ENCODE measurements at regions not wholly inside any gene's neighbourhood (a gene's known extent, or its start where the extent isn't known, plus 50 kb on each side); places are given as distances from the start of the nearest gene placed in this dataset.

DNA sequence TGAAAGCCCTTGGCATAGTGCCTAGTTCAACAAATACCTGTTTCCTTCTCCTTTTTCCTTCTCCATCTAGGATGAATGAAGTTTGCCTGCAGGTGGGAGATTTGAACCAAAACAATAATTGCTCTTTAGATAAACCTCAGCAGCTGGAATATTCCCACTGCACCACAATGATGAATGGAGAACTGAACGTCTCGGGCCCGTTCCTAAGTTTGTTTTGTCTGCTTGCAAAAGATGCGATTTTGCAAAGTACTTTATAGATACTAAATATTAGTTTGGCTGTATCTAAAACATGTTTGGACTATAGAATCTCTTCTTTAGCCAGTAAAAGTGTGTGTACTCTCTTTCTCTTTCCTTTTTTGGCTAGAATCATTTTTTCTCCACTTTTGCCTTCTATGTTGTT, 75.8 kb upstream of the BMPER start:
- intact Hi-C loops (cut with DNase I), result no loop called here
- no peak for DNase-seq (ENCODE audit: low spot score)

DNA sequence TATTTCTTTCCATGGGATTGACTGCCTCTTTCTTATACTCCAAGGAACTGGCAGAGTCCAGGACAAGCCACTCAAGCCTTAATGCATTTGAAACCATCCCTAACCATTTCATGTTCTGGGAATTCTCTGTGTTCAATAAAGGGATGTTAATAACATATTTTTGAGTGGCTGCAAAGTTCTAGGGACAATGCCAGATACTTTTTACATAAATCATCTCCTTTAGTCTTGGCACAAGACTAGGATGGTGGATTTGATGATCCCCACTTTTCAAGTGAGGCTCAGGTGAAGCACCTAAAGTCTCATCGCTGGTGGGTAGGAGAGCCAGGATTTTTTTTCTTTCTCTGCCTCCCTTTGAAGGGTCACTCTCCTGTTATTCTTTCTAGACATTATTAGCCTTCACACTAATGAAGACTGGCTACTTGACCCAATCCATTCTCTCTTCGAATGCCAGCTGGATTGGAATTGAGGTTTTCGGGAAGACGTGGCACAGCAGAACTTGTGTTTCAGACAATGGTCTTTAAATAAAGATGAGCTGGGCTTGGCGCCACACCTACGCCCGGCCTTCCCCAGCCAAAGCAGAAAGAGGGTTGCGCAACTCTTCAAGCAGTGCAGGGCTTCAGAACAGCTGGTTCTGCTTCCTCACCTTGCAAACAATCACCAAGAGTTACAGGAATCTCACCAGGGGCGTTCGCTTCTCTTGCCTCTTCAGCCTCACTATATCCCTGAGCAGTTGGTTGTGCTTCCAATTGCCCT, 73.8 kb upstream of the BMPER start:
- intact Hi-C loops (cut with DNase I), result no loop called here
- no peak for DNase-seq (ENCODE audit: low spot score)

- DNase-seq (ENCODE audit: low spot score), result no peak
- intact Hi-C loops (cut with DNase I), result no loop called here
Observed at GRCh38 chr7:33832271-33832721, 73.0 kb upstream of the BMPER start.

DNA sequence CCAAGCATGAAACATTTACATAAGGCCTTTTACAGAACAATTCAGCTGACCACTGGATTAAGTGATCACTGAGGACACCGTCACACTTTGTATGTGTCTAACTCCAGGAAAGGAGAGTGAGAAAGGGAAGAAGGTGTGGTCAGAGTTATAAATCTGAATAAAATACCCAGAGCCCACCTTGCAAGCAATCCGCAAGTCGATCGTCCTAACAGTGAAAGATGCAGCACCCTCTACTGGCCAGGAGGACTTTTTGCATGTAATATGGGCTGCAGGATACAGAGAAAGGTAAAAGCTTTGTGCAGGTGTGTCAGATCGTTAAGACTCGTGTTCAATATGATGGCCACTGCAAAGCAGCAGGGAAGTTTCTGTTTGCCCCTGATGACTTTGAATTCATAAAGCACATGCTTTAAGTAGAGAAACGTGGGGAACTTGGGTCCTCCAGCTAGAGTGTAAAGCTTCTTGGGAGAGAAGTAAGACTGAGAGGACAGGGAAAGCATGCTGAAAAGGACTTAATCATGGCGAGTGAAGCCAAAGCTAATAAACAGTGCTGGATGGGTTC, 68.5 kb upstream of the BMPER start:
- intact Hi-C loops (cut with DNase I), result no loop called here
- DNase-seq (ENCODE audit: low spot score), result no peak

DNA sequence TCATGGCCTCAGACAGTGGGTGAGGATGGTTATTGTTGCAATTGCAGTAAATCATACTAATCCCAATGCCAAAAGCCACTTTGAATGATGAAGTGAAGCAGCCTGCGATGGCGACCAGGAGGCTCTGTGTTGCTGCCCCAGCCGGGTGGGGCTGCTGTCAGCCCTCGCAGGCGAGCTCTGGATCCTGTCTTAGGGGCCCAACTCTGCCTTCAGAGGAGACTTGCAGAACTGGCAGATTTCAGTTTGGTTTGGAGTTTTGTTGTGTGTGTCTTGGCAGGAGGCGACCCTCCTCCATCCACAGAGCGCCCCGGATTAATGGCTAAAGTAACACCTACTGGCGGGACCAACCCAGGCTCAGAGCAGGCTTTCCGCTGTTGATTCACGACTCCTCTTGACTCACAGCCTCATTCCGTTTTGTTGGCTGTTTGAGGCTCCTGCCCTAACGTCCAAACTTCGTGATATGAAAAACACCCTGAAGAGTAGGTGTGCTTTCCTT, 67.9 kb upstream of the BMPER start:
- intact Hi-C loops (cut with DNase I), result no loop called here
- no peak for DNase-seq (ENCODE audit: low spot score)

DNA sequence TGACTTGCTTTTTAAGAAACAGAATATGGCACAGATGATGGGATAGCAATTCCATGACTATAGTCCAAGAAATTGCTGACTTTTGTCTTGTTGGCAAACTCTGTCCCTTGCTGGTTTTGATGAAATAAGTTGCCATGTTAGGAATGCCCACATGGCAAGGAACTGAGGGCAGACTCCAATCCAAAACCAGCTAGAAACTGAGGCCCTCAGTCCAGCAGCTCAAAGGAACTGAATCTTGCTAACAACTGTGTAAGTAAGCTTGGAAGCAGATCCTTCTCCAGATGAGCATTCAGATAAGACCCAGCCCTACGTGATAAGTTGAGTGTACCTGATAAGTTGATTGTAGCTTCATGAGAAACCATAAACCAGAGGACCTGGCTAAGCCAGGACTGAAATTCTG, 64.3 kb upstream of the BMPER start:
- intact Hi-C loops (cut with DNase I), result no loop called here

GRCh38 chr7:33841705-33842129, 63.6 kb upstream of the BMPER start:
- DNase-seq (ENCODE audit: low spot score), result no peak
- intact Hi-C loops (cut with DNase I), result no loop called here

More for the DNA sequence above, 64.3 kb upstream of the BMPER start:
- DNase-seq (ENCODE audit: low spot score), result no peak

GRCh38 chr7:33842150-33842549, 63.2 kb upstream of the BMPER start:
- intact Hi-C loops (cut with DNase I), result no loop called here
- DNase-seq (ENCODE audit: low spot score), result no peak

- intact Hi-C loops (cut with DNase I), result no loop called here
- no peak for DNase-seq (ENCODE audit: low spot score)
Observed at GRCh38 chr7:33845991-33846509, 59.3 kb upstream of the BMPER start.

- intact Hi-C loops (cut with DNase I), result no loop called here
- DNase-seq (ENCODE audit: low spot score), result no peak
Observed at GRCh38 chr7:33849004-33849403, 56.3 kb upstream of the BMPER start.

GRCh38 chr7:33849971-33850559, 55.3 kb upstream of the BMPER start:
- intact Hi-C loops (cut with DNase I), result no loop called here
- DNase-seq (ENCODE audit: low spot score), result no peak

DNA sequence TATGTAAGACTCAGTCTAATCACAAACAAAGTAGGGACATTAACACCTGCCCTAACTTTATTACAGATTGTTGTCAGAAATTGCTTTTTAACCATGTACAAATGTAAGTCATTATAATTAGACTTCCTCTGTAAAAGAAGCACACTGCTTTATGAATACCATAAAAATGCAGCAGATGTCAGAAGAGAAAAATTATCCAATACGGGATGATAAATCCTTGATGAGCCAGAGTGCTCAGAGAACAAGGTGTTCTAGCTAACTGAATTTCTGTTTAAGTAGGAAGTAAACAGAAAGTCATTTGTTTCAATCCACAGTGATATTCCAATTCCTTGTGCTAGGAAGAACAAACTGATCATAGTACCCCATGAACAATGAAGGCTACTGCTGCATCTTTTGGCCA, 54.6 kb upstream of the BMPER start:
- intact Hi-C loops (cut with DNase I), result no loop called here
- DNase-seq (ENCODE audit: low spot score), result no peak

- intact Hi-C loops (cut with DNase I), result no loop called here
- DNase-seq (ENCODE audit: low spot score), result no peak
Observed at GRCh38 chr7:33852838-33853237, 52.5 kb upstream of the BMPER start.

- DNase-seq (ENCODE audit: low spot score), result no peak
- intact Hi-C loops (cut with DNase I), result no loop called here
Observed at GRCh38 chr7:33853361-33854062, 51.8 kb upstream of the BMPER start.

- intact Hi-C loops (cut with DNase I), result no loop called here
- no peak for DNase-seq (ENCODE audit: low spot score)
Observed at GRCh38 chr7:33854178-33854577, 51.2 kb upstream of the BMPER start.

DNA sequence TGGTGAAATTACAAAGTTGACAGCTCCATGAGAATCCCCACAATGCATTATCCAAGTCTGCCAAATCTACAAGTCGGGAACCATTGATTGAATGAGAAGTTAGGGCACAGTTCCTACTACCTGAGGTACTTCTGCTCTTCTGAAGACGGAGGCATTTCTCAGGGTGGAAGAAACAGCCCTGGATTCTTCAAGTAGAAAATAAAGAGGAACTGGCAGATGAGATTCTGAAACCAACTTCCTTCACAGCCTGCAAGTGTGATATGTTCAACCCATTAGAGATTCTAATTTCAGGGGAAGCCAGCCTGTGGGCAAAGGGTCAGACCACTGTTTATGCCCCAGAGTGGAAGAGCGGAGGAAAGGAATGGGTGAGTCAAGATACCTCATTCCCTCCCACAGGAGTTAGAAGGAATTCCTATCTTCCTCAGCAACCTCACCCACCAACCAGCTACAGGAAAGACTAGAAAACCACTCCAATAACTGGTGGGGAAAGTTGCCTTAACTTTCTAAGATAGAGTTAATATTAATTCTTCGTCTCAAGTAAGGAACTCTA, 50.5 kb upstream of the BMPER start:
- no peak for DNase-seq (ENCODE audit: low spot score)
- intact Hi-C loops (cut with DNase I), result no loop called here
